HCT116 (cell line): ENCODE measurements at regions not wholly inside any gene's neighbourhood (a gene's known extent, or its start where the extent isn't known, plus 50 kb on each side); places are given as distances from the start of the nearest gene placed in this dataset.

Experiments used
- ATAC-seq: fragments of 200-7000 bp; cut with Tn5 transposase; 2 replicates; pipeline ENCODE4 v1.9.1; 2020; ENCODE audit warnings: mild to moderate bottlenecking, moderate library complexity
- BruUV-seq: library from RNA; stranded (reverse); fragments of 400-500 nt; replicated peaks from 2 replicates; lab custom pipeline; 2021; lab: Mats Ljungman, UMichigan
- CTCF ChIA-PET: fragments of 300-600 bp; sonication (Branson Sonifier 250); formaldehyde crosslinking; loops from one replicate; lab custom pipeline; 2021; ENCODE audit warnings: antibody characterized with exemption; lab: Charles Lee
- POLR2A ChIA-PET: fragments of 300-600, 350-600 bp; sonication (Branson Sonifier 250); formaldehyde crosslinking; loops from one replicate; lab custom pipeline; 2021; ENCODE audit warnings: antibody characterized with exemption; lab: Charles Lee
- RAD21 ChIA-PET, 2 experiments: fragments of 300-600 bp; sonication (Branson Sonifier 250); formaldehyde crosslinking; loops; one replicate each; lab custom pipeline; 2023; ENCODE audit warnings: low total read pairs in 2 of 2; ENCODE audit not compliant: uncharacterized antibody in 2 of 2, unreplicated experiment in 2 of 2, low non-redundant PET in 1 of 2; lab: Charles Lee
- DNase-seq: peaks from one replicate; pipeline ENCODE4 v3.0.0-alpha.2; 2010; ENCODE audit warnings: low read depth, low spot score
- H2AFZ ChIP-seq: fragments of 200-600 bp; shearing (Covaris generic), sonication (generic); 2 replicates; pipeline ENCODE4 v1.6.1; 2017; ENCODE audit warnings: low read depth, mixed run types, mixed read lengths, antibody characterized with exemption, low read length; ENCODE audit not compliant: poor library complexity, severe bottlenecking
- H3K27ac ChIP-seq: 2 replicates; pipeline ENCODE4 v1.5.1; 2012; ENCODE audit warnings: low read depth, low read length
- H3K27me3 ChIP-seq: fragments of 200-600 bp; sonication (generic); 2 replicates; pipeline ENCODE4 v1.6.1; 2016; ENCODE audit warnings: mixed run types, low read length, mixed read lengths; ENCODE audit not compliant: insufficient read depth
- H3K36me3 ChIP-seq, 2 experiments: fragments of 200-500 bp in 1 of 2; fragments of 200-600 bp in 1 of 2; sonication (Bioruptor generic) in 1 of 2; sonication (generic) in 1 of 2; 2 replicates each; pipeline versions ENCODE4 v1.5.1 to v1.6.1; 2014 to 2016; ENCODE audit warnings: low read length in 2 of 2, inconsistent platforms in 1 of 2, mixed read lengths in 1 of 2, mixed run types in 1 of 2; ENCODE audit not compliant: insufficient read depth in 2 of 2, control insufficient read depth in 1 of 2
- H3K4me1 ChIP-seq, 2 experiments: fragments of 200-600 bp in 1 of 2; sonication (generic) in 1 of 2; 2 replicates each; pipeline versions ENCODE4 v1.5.1 to v1.6.1; 2012 to 2017; ENCODE audit warnings: low read length in 2 of 2, inconsistent platforms in 1 of 2, mild to moderate bottlenecking in 1 of 2, mixed read lengths in 1 of 2, mixed run types in 1 of 2, moderate library complexity in 1 of 2; ENCODE audit not compliant: insufficient read depth in 2 of 2, control insufficient read depth in 1 of 2
- H3K4me2 ChIP-seq: fragments of 200-600 bp; sonication (generic); 2 replicates; pipeline ENCODE4 v1.6.1; 2017; ENCODE audit warnings: mixed run types, low read length, mixed read lengths
- H3K4me3 ChIP-seq, 2 experiments: fragments of 200-600 bp in 1 of 2; sonication (generic) in 1 of 2; replicated peaks in 1 of 2; 2 replicates each; pipeline ENCODE4 v1.5.1; 2011 to 2016; ENCODE audit warnings: low read length in 2 of 2, control low read depth in 1 of 2, low read depth in 1 of 2, mild to moderate bottlenecking in 1 of 2, mixed read lengths in 1 of 2, mixed run types in 1 of 2
- H3K79me2 ChIP-seq: fragments of 200-600 bp; sonication (generic); 2 replicates; pipeline ENCODE4 v1.6.1; 2017; ENCODE audit warnings: mild to moderate bottlenecking, mixed run types, low read length, moderate library complexity, mixed read lengths; ENCODE audit not compliant: insufficient read depth
- H3K9ac ChIP-seq: fragments of 200-600 bp; sonication (generic); 2 replicates; pipeline ENCODE4 v1.6.1; 2016; ENCODE audit warnings: low read length, mixed read lengths
- H3K9me2 ChIP-seq: fragments of 200-600 bp; sonication (generic), shearing (Covaris generic); 2 replicates; pipeline ENCODE4 v1.6.1; 2017; ENCODE audit warnings: mixed run types, mild to moderate bottlenecking, moderate library complexity; ENCODE audit not compliant: insufficient read depth
- H3K9me3 ChIP-seq, 2 experiments: fragments of 200-500 bp in 1 of 2; fragments of 200-600 bp in 1 of 2; sonication (Bioruptor generic) in 1 of 2; sonication (generic) in 1 of 2; 2 replicates each; pipeline ENCODE4 v1.6.1; 2014 to 2017; ENCODE audit warnings: low read length in 2 of 2, mixed read lengths in 2 of 2, inconsistent platforms in 1 of 2, low read depth in 1 of 2, mild to moderate bottlenecking in 1 of 2, mixed run types in 1 of 2, moderate library complexity in 1 of 2; ENCODE audit not compliant: control insufficient read depth in 1 of 2, insufficient read depth in 1 of 2
- H4K20me1 ChIP-seq: fragments of 200-600 bp; sonication (generic), shearing (Covaris generic); 2 replicates; pipeline ENCODE4 v1.6.1; 2017; ENCODE audit warnings: mixed run types, mild to moderate bottlenecking, moderate library complexity; ENCODE audit not compliant: insufficient read depth
- CEBPB ChIP-seq: IDR thresholded peaks from 2 replicates; pipeline ENCODE4 v1.6.1; 2012; ENCODE audit warnings: low read depth
- EGR1 ChIP-seq: IDR thresholded peaks from 2 replicates; pipeline ENCODE4 v1.6.1; 2012; ENCODE audit warnings: low read depth
- ELF1 ChIP-seq: IDR thresholded peaks from 2 replicates; pipeline ENCODE4 v1.6.1; 2012; ENCODE audit warnings: low read depth, borderline replicate concordance
- EZH2 ChIP-seq: fragments of 200-600 bp; sonication (generic); IDR thresholded peaks from 2 replicates; pipeline ENCODE4 v1.6.1; 2017; ENCODE audit warnings: antibody characterized with exemption, mixed run types
- EZH2phosphoT487 ChIP-seq: fragments of 200-600 bp; IDR thresholded peaks from 2 replicates; pipeline ENCODE4 v1.6.1; 2018; ENCODE audit warnings: antibody characterized with exemption, borderline replicate concordance
- FOSL1 ChIP-seq: IDR thresholded peaks from 2 replicates; pipeline ENCODE4 v1.6.1; 2012; ENCODE audit warnings: low read depth
- JUND ChIP-seq: IDR thresholded peaks from 2 replicates; pipeline ENCODE4 v1.6.1; 2012
- SIN3A ChIP-seq: IDR thresholded peaks from 2 replicates; pipeline ENCODE4 v1.6.1; 2012; ENCODE audit warnings: low read depth
- SP1 ChIP-seq: IDR thresholded peaks from 2 replicates; pipeline ENCODE4 v1.6.1; 2012; ENCODE audit warnings: low read depth
- SRF ChIP-seq: IDR thresholded peaks from 2 replicates; pipeline ENCODE4 v1.6.1; 2012; ENCODE audit warnings: low read depth
- YY1 ChIP-seq: IDR thresholded peaks from 2 replicates; pipeline ENCODE4 v1.6.1; 2011; ENCODE audit warnings: low read length, low read depth, moderate library complexity, mild to moderate bottlenecking; ENCODE audit not compliant: insufficient replicate concordance; ENCODE audit errors: extremely low read depth
- ZFX ChIP-seq: fragments of 450-650 bp; IDR thresholded peaks from 2 replicates; pipeline ENCODE4 v1.6.1; 2017
- ZNF274 ChIP-seq: fragments of 200-500 bp; sonication (Bioruptor generic); IDR thresholded peaks from 2 replicates; pipeline ENCODE4 v1.6.1; 2014; ENCODE audit warnings: mild to moderate bottlenecking, low read depth, low read length, inconsistent platforms
- intact Hi-C: fragments of 100-400 bp; cut with micrococcal nuclease; formaldehyde crosslinking; loops from 2 replicates; pipeline ENCODE4 v1.10.0; 2022
- TF ChIP-seq, protein P1 (sequence below): IDR thresholded peaks from 2 replicates; pipeline ENCODE4 v1.6.1; 2012
- TF ChIP-seq, protein P2 (sequence below): IDR thresholded peaks from 2 replicates; pipeline ENCODE4 v1.6.1; 2011; ENCODE audit warnings: mild to moderate bottlenecking, low read length, moderate library complexity; ENCODE audit not compliant: insufficient replicate concordance; ENCODE audit errors: extremely low read depth
- TF ChIP-seq, protein P3 (sequence below): IDR thresholded peaks from 2 replicates; pipeline ENCODE4 v1.6.1; 2012; ENCODE audit warnings: low read depth
- TF ChIP-seq, protein P4 (sequence below), 3 experiments: fragments of 200-600 bp in 1 of 3; sonication (generic) in 1 of 3; IDR thresholded peaks in 2 of 3; conservative IDR thresholded peaks in 1 of 3; 2 replicates each; pipeline ENCODE4 v1.5.1; 2012 to 2017; ENCODE audit warnings: low read depth in 2 of 3, low read length in 2 of 3, antibody characterized with exemption in 1 of 3, borderline replicate concordance in 1 of 3, control low read depth in 1 of 3, mild to moderate bottlenecking in 1 of 3, mixed read lengths in 1 of 3, mixed run types in 1 of 3, moderate library complexity in 1 of 3; ENCODE audit not compliant: insufficient read depth in 1 of 3

DNA sequence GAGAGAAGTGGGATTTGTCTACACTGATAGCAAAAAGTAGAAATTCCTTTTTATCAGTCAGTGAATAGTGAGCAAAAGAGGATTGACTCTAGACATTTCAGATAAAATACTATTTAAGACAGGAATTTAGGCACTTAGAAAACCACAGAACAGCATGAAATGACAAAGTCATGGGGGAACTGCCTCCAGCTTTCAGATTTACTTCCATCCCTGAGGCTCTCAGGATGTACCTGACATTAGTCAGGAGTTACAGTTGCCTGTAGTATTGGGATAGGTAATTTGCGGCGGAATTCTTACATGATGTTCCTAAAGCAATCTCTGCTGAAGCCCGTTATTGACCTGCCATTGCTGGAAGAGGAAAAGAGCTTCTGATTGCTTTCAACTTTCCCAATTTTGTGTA is 337.1 kb upstream of the MAP2 start:
- Histone ChIP-seq H3K4me2 (no peak overlapping the region), H3K27me3 (no peaks in the 10 kb centered on the region), H3K27ac (no peak overlapping the region), H3K9ac (no peak overlapping the region), H2AFZ (no peak overlapping the region), H3K4me3 (no peak overlapping the region), H3K9me2 (no peaks in the 10 kb centered on the region; the same call in 1 of the 2 replicates), H4K20me1 (no peaks in the 10 kb centered on the region), H3K4me1 (no peaks in the 10 kb centered on the region), H3K36me3 (no peaks in the 10 kb centered on the region)
- ChIA-PET RAD21 (no interaction called here), POLR2A (no interaction called here)
- no TSS peak for BruUV-seq
- no peak for ATAC-seq
- intact Hi-C loops = no loop called here
- TF ChIP-seq, protein P1, sequence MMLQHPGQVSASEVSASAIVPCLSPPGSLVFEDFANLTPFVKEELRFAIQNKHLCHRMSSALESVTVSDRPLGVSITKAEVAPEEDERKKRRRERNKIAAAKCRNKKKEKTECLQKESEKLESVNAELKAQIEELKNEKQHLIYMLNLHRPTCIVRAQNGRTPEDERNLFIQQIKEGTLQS = no peak
- TF ChIP-seq SRF = no peak
- no peak for TF ChIP-seq SIN3A
- TF ChIP-seq SP1 = no peak
- TF ChIP-seq YY1 = no peak
- TF ChIP-seq ZFX = no peak
- TF ChIP-seq ZNF274 = no peak
- TF ChIP-seq FOSL1 = no peak
- TF ChIP-seq EZH2phosphoT487 = no peak
- TF ChIP-seq, protein P2, sequence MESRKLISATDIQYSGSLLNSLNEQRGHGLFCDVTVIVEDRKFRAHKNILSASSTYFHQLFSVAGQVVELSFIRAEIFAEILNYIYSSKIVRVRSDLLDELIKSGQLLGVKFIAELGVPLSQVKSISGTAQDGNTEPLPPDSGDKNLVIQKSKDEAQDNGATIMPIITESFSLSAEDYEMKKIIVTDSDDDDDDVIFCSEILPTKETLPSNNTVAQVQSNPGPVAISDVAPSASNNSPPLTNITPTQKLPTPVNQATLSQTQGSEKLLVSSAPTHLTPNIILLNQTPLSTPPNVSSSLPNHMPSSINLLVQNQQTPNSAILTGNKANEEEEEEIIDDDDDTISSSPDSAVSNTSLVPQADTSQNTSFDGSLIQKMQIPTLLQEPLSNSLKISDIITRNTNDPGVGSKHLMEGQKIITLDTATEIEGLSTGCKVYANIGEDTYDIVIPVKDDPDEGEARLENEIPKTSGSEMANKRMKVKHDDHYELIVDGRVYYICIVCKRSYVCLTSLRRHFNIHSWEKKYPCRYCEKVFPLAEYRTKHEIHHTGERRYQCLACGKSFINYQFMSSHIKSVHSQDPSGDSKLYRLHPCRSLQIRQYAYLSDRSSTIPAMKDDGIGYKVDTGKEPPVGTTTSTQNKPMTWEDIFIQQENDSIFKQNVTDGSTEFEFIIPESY = no peak
- TF ChIP-seq, protein P3, sequence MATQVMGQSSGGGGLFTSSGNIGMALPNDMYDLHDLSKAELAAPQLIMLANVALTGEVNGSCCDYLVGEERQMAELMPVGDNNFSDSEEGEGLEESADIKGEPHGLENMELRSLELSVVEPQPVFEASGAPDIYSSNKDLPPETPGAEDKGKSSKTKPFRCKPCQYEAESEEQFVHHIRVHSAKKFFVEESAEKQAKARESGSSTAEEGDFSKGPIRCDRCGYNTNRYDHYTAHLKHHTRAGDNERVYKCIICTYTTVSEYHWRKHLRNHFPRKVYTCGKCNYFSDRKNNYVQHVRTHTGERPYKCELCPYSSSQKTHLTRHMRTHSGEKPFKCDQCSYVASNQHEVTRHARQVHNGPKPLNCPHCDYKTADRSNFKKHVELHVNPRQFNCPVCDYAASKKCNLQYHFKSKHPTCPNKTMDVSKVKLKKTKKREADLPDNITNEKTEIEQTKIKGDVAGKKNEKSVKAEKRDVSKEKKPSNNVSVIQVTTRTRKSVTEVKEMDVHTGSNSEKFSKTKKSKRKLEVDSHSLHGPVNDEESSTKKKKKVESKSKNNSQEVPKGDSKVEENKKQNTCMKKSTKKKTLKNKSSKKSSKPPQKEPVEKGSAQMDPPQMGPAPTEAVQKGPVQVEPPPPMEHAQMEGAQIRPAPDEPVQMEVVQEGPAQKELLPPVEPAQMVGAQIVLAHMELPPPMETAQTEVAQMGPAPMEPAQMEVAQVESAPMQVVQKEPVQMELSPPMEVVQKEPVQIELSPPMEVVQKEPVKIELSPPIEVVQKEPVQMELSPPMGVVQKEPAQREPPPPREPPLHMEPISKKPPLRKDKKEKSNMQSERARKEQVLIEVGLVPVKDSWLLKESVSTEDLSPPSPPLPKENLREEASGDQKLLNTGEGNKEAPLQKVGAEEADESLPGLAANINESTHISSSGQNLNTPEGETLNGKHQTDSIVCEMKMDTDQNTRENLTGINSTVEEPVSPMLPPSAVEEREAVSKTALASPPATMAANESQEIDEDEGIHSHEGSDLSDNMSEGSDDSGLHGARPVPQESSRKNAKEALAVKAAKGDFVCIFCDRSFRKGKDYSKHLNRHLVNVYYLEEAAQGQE = no peak
- no peak for TF ChIP-seq EGR1
- TF ChIP-seq ELF1 = no peak
- no peak for TF ChIP-seq CEBPB
- TF ChIP-seq EZH2 = no peak
- TF ChIP-seq, protein P4, sequence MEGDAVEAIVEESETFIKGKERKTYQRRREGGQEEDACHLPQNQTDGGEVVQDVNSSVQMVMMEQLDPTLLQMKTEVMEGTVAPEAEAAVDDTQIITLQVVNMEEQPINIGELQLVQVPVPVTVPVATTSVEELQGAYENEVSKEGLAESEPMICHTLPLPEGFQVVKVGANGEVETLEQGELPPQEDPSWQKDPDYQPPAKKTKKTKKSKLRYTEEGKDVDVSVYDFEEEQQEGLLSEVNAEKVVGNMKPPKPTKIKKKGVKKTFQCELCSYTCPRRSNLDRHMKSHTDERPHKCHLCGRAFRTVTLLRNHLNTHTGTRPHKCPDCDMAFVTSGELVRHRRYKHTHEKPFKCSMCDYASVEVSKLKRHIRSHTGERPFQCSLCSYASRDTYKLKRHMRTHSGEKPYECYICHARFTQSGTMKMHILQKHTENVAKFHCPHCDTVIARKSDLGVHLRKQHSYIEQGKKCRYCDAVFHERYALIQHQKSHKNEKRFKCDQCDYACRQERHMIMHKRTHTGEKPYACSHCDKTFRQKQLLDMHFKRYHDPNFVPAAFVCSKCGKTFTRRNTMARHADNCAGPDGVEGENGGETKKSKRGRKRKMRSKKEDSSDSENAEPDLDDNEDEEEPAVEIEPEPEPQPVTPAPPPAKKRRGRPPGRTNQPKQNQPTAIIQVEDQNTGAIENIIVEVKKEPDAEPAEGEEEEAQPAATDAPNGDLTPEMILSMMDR (IDR thresholded peaks at IDR 0.05 in 2 of 3, conservative IDR thresholded peaks at IDR 0.05 in 1 of 3; ENCODE audit: borderline replicate concordance in 1 of 3, insufficient read depth in 1 of 3, low read depth in 2 of 3, low read length in 2 of 3) = no peak
- TF ChIP-seq JUND = no peak
- TF ChIP-seq, all 23 proteins: peak for 0
- Histone ChIP-seq H3K9me3 (no peaks in the 10 kb centered on the region), H3K79me2 (no peaks in the 10 kb centered on the region)
- no peak for DNase-seq
- CTCF ChIA-PET = no interaction called here
